Cardiac septum (tissue), 1 donor: ENCODE measurements at regions not wholly inside any gene's neighbourhood (a gene's known extent, or its start where the extent isn't known, plus 50 kb on each side); places are given as distances from the start of the nearest gene placed in this dataset.

Experiments
- DNase-seq: peaks from one replicate; pipeline ENCODE4 v3.0.0-alpha.2; 2020; ENCODE audit warnings: low spot score
- intact Hi-C: fragments of 100-400 bp; cut with DNase I; formaldehyde crosslinking; loops from one replicate; pipeline ENCODE4 v1.14.0; 2022
- donor health status: DM: no; HTN: no; CAD: no.

- DNase-seq, result peak; percentile 17
- intact Hi-C loops, result no loop called here
Measured at GRCh38 chr1:30406996-30407864, 316.2 kb downstream of the MATN1 start.

DNA sequence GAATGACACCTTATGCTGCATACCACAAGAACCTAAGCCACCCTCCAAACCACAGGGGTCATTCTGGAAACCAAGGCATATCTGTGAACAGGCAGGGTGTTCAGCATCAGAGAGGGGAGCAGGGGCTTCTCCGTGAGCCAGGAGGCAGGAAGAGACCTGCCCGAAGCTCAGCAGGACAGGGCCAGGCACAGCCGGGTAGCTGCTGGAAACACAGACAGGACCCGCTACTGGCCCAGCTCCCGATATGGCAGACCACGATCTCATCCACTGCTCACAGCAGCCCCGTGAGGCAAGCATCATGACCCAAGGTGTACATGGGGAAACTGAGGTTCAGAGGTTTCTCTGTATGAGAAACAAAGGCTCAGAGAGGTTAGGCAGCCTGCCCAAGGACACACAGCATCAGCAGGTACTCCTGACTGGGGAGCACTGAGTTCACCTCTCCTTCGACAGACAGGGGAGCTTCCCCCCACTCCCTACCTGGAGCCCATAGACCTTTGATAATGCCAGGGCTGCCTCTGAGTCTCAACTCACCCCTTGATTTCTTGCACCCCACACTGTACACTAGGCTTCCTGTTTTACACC is 317.7 kb downstream of the MATN1 start:
- peak; percentile 38 for DNase-seq
- intact Hi-C loops, result no loop called here

DNA sequence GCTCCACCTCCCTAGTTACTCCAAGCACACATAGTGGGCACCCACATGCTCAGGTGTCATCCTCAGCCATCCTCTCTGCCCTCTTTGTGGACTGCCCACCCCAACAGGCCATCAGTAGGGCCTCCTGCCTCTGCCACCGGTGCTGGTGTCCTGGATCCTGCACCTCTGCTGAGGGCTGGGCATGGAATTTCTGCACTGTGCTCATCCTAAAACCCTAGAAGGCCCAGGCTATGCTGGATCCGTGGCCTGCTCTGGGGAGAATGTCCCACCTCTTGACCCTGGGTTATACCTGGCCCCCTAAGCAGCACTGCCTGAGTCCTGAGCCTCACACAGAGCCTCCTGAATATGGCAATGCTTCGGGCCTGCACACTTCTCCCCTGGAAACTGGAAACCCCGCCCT is 318.3 kb downstream of the MATN1 start:
- intact Hi-C loops, result no loop called here
- DNase-seq, result peak; percentile 46

DNA sequence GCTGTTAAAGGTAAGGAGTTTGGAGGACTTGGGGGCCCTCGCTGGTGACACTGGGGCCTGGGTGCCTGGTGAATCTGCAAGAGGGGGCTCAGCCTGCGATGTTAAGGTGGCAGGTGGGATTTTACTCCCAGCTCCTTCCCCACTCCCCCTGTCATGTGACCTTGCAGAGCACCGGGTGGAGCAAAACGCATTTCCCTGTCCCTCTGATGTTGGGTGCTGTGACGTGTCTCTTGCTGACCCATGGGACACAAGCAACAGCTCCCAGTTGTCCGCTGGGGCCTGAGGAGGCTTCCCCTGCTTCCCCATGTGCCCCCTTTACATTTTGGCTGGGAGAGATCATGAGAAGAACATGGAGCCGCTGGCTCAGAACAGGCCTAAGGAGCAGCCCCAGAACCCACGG is 319.0 kb downstream of the MATN1 start:
- intact Hi-C loops, result no loop called here
- DNase-seq, result peak; percentile 31

DNA sequence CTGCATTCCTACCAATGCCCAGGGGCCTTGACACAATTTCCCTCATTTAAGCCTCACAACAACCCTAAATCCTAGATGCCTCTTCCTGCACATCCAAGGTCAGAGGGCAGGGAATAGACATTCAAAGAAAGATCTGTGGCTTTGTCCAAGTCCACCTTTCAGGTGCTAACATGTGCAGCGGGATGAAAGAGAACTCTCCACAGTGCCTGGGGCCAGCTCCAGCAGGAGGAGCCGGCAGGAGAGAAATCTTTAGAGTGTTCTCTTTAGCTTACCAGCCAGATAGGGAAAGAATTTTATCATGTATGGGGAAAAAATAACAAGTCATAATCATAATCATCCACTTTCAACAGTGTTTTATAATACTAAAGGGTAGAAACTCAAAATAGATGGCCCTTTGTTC is 319.7 kb downstream of the MATN1 start:
- DNase-seq, result peak; percentile 17
- intact Hi-C loops, result no loop called here

DNA sequence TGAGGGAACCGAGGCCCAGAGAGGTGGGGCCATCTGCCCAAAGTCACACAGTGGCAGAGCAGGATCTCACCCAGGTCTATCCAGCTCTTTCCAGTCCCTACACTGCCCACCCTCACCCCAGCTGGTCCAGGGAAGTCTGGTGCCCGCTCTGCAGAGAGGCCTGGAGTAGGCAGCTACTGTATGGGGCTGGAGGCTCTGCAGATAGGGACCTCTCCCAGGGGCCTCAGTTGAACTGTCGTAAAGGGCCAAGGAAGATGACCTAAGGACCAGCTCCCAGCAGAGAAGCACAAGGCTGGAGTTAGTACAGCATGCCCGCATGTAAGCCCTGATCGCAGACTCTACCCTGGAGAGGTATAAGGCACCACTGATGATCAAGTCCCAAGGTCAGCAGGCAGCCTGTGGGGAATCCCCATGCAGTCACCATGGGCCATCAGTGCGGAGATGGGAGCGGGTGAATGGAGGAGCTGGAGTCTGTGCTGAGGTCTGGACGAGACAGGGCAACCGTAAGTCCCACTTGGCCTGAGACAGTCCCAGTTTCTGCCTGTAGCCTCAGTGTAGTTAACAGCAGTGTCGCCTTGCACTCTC is 320.2 kb downstream of the MATN1 start:
- DNase-seq, result peak; percentile 55
- intact Hi-C loops, result no loop called here

DNA sequence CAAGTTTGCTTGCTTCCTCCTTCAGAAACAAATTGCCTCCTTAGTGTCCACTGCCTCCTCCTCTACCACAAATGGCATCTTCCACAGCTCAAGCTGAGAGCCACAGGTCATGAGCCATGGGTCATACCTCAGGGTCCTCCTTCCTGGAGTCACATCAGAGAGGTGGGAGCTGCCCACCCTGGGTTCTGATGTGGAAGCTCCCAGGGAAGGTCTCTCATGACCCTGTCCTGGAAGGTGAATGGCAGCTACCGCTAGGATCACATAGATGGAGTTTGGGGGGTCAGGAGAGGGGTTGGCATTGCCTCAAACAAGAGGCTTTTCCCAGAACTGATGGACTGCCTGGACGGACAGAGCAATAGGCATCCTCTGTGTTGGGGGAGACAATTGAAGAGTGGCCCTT is 321.4 kb downstream of the MATN1 start:
- intact Hi-C loops, result no loop called here
- peak; percentile 20 for DNase-seq

GRCh38 chr1:30400507-30400906 is 322.9 kb downstream of the MATN1 start:
- peak; percentile 27 for DNase-seq
- intact Hi-C loops, result no loop called here

- DNase-seq, result peak; percentile 65
Measured at GRCh38 chr1:30399026-30399425, 324.4 kb downstream of the MATN1 start.

DNA sequence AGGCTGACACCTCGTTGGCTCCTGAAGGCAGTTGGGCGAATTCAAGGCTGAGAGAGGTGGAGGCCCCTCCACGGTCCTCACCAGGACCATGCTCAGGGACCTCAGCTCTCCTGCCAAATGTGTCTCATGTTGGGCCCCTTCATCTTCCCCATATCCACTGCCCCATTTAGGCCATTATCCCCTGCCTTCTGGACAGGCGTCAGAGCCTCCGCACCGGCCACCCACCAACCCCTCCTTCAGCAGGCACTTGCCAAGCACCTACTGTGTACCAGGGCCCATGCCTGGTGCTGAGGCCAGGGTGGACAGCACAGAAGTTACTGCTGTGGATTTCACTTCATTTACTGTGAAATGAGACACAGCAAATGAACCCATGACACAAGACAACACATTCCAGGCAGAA is 325.8 kb downstream of the MATN1 start:
- peak; percentile 51 for DNase-seq
- intact Hi-C loops, result no loop called here

More at GRCh38 chr1:30399026-30399425, 324.4 kb downstream of the MATN1 start:
- intact Hi-C loops, result no loop called here

GRCh38 chr1:30395631-30396030 is 327.8 kb downstream of the MATN1 start:
- no peak for DNase-seq
- intact Hi-C loops, result no loop called here

DNA sequence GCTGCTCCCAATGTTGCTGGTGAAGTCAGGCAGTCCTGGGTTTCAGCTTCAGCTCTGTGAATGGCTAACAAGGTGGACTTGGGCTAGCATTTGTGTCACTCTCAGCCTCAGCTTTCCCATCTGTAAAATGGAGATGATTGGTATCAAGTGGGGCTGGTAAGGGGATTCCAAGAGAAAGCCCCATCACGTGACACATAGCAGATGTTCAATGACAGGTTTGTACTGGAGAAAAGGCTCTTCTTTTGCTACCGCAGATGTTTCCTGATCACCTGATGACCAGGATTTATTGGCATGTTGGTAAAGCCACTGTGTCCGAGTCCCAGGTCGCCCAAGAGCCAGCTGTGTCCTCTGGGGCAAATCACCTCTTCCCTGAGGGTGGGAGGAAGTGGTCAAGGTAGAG is 335.0 kb downstream of the MATN1 start:
- intact Hi-C loops, result loop anchor here (10.0 kb wide), 2 partner anchors 316 to 594 kb away; no protein-coding TSS in a partner anchor
- peak; percentile 49 for DNase-seq

DNA sequence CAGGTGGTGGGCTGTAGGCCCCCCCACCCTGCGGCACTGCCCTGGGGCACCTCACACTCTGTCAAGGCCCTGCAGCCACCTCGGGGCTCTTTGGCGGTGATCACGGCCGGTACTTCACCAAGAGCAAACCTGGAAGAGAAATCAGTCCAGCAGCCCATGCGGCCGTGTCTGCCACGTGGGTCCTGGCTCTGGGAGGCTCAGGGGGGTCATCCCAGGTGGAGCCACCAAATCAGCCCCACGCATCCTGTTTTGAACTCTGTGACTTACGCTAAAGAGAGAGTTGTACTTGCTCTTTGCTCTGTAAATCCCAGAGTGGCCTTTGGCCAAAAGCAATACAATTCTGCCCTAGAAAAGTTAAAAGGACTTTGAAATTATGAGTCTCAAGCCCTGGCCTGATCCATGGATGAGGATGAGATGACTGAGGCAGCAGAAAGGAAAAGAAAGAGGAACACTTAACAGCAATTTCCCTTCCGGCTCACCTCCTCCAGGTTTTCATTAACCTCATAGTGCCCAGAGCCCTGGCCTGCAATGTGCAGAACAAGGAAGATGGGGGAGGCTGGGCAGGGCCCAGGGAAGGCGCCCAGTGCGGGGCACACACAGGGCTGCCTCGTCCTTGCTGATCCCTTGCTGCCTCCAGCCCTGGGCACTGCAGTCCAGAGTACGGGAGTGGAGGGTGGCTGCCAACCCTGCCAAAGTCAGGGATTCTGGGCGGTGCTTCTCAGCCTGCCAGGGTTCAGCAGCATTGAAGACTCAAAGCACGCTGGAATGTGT is 337.0 kb downstream of the MATN1 start:
- peak; percentile 24 for DNase-seq
- intact Hi-C loops, result loop anchor here (10.0 kb wide), 2 partner anchors 318 to 592 kb away; no protein-coding TSS in a partner anchor

DNA sequence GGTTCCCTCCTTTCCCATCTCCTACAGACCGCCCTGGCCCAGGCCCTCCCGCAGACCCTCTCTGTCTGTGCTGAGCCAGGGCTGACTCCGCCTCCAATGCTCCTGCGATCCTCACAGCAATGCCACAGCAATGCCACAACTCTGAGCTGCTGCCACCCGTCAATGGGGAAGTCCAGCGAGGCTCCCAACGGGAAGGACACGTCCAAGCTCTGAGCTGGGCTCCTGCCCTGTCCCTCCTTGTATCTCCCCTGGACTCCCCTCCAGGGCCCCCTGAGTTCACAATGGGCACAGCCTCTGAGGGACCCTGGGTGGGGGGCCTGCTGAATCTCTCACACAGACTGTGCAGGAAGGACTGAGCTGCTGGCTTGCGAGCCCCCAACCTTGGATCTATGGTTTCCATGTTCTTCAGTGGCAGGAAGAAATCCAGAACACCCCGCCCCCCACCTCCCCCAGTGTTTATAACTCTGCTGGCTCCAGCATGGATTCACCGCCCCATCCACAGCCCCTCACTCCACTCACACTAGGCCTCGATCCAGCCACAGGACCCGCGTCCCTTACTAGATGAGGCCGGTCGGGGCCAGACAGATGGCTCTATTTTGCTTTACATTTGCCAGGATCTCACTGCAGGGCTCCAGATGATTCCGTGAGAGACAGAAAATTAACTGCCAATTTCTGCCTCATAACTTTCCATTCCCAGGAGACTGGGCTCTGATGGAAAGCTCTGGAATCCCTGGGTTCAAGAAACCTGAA is 338.0 kb downstream of the MATN1 start:
- peak; percentile 38 for DNase-seq
- intact Hi-C loops, result loop anchor here (10.0 kb wide), 2 partner anchors 319 to 591 kb away; no protein-coding TSS in a partner anchor

- intact Hi-C loops, result loop anchor here (5.0 to 10.0 kb wide), 4 partner anchors 138 to 1147 kb away; partner anchors contain the start of gene PTPRU
- DNase-seq, result peak; percentile 59
Measured at GRCh38 chr1:30384286-30385245, 338.8 kb downstream of the MATN1 start.

- intact Hi-C loops, result loop anchor here (5.0 to 10.0 kb wide), 4 partner anchors 139 to 1146 kb away; partner anchors contain the start of gene PTPRU
- peak; percentile 56 for DNase-seq
Measured at GRCh38 chr1:30383221-30383711, 340.1 kb downstream of the MATN1 start.

- peak; percentile 12 for DNase-seq
- intact Hi-C loops, result loop anchor here (5.0 to 10.0 kb wide), 4 partner anchors 140 to 1145 kb away; partner anchors contain the start of gene PTPRU
Measured at GRCh38 chr1:30382496-30382895, 340.9 kb downstream of the MATN1 start.
